Osteocyte (in vitro differentiated cells): ENCODE measurements at regions not wholly inside any gene's neighbourhood (a gene's known extent, or its start where the extent isn't known, plus 50 kb on each side); places are given as distances from the start of the nearest gene placed in this dataset.

ENCODE experiments used
- DNase-seq: peaks from one replicate; pipeline ENCODE4 v3.0.0; 2021; ENCODE audit warnings: mixed read lengths; ENCODE audit not compliant: unreplicated experiment; ENCODE audit errors: extremely low spot score
- H3K27ac Mint-ChIP-seq: one replicate; pipeline ENCODE4 v1.8.0; 2021; ENCODE audit warnings: mild to moderate bottlenecking, mixed read lengths; ENCODE audit not compliant: unreplicated experiment
- H3K27me3 Mint-ChIP-seq: one replicate; pipeline ENCODE4 v1.8.0; 2021; ENCODE audit warnings: mixed read lengths; ENCODE audit not compliant: unreplicated experiment
- H3K36me3 Mint-ChIP-seq: one replicate; pipeline ENCODE4 v1.8.0; 2021; ENCODE audit warnings: mixed read lengths; ENCODE audit not compliant: unreplicated experiment
- H3K4me1 Mint-ChIP-seq: one replicate; pipeline ENCODE4 v1.8.0; 2021; ENCODE audit warnings: mixed read lengths; ENCODE audit not compliant: unreplicated experiment
- H3K4me3 Mint-ChIP-seq: one replicate; pipeline ENCODE4 v1.8.0; 2021; ENCODE audit warnings: mild to moderate bottlenecking, moderate library complexity, mixed read lengths; ENCODE audit not compliant: unreplicated experiment
- H3K9me3 Mint-ChIP-seq: one replicate; pipeline ENCODE4 v1.8.0; 2021; ENCODE audit warnings: mixed read lengths; ENCODE audit not compliant: unreplicated experiment
- CTCF ChIP-seq: fragments of 200-600 bp; sonication (generic); IDR thresholded peaks from 2 replicates; pipeline ENCODE4 v1.5.0; 2021; ENCODE audit warnings: antibody characterized with exemption, mild to moderate bottlenecking, moderate library complexity

DNA sequence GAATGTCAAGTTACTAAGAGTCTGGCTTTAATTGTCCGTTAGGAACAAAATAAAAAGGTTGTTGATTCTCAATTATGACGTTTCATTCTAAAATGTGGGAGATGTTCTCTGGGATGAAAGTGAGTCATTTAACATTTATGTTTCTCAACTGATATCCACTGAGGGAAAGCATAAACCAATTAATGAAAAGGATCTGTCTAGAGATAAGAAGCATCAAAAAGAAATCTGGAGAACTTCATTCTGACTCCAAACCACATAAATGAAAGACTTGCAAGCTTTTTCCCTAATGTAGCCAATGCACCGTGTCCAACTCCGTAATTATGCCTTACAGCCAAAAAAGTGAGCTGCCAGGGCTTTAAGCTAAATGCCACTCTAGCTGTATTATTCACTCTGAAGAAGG is 654.2 kb downstream of the TLE1 start:
- no peaks in the 10 kb centered on the region for H3K9me3 Mint-ChIP-seq
- H3K27ac Mint-ChIP-seq: no peak overlapping the region
- H3K36me3 Mint-ChIP-seq: no peaks in the 10 kb centered on the region
- H3K4me1 Mint-ChIP-seq: peaks cover 23% of the 10 kb centered on the region
- no peak overlapping the region for H3K4me3 Mint-ChIP-seq
- no peak for DNase-seq
- TF ChIP-seq CTCF: no peak
- no peaks in the 10 kb centered on the region for H3K27me3 Mint-ChIP-seq

DNA sequence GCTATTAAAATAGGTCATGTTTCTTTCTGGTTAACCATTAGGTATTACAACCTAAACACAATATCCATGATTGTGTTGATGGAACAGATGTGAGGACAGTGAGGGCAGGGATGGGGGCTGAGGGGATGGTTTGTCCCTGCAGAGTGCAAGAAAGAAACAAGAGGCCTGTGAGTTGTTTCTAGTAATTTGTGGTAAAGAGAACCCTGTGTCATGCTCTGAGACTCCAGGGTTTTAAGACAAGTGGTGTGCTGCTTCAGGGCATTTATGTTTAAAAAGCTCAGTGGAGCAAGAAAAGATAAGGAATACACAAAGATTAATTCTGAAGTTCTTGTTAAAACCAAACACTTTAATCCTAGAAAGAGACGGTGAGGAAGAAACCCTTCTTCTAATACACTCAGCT is 656.5 kb downstream of the TLE1 start:
- H3K36me3 Mint-ChIP-seq: no peaks in the 10 kb centered on the region
- no peak overlapping the region for H3K4me3 Mint-ChIP-seq

GRCh38 chr9:81032030-81032572 is 657.2 kb downstream of the TLE1 start:
- Mint-ChIP-seq H3K27ac (peak overlapping the region; percentile 18), H3K27me3 (no peaks in the 10 kb centered on the region), H3K36me3 (no peaks in the 10 kb centered on the region), H3K4me1 (peaks cover 31% of the 10 kb centered on the region), H3K4me3 (no peak overlapping the region), H3K9me3 (no peaks in the 10 kb centered on the region)
- DNase-seq: no peak
- no peak for TF ChIP-seq CTCF

More for the DNA sequence above, 656.5 kb downstream of the TLE1 start:
- DNase-seq: no peak
- H3K4me1 Mint-ChIP-seq: peaks cover 31% of the 10 kb centered on the region
- TF ChIP-seq CTCF: no peak
- H3K27ac Mint-ChIP-seq: peak overlapping the region; percentile 21
- no peaks in the 10 kb centered on the region for H3K27me3 Mint-ChIP-seq
- H3K9me3 Mint-ChIP-seq: no peaks in the 10 kb centered on the region

GRCh38 chr9:81031422-81032029 is 657.8 kb downstream of the TLE1 start:
- DNase-seq: no peak
- H3K27me3 Mint-ChIP-seq: no peaks in the 10 kb centered on the region
- peak overlapping the region; percentile 18 for H3K27ac Mint-ChIP-seq
- no peak for TF ChIP-seq CTCF
- peaks cover 31% of the 10 kb centered on the region for H3K4me1 Mint-ChIP-seq
- H3K4me3 Mint-ChIP-seq: no peak overlapping the region
- no peaks in the 10 kb centered on the region for H3K36me3 Mint-ChIP-seq
- no peaks in the 10 kb centered on the region for H3K9me3 Mint-ChIP-seq

- TF ChIP-seq CTCF: no peak
- no peak overlapping the region for H3K27ac Mint-ChIP-seq
- no peaks in the 10 kb centered on the region for H3K27me3 Mint-ChIP-seq
- no peaks in the 10 kb centered on the region for H3K9me3 Mint-ChIP-seq
- H3K36me3 Mint-ChIP-seq: no peaks in the 10 kb centered on the region
- no peak overlapping the region for H3K4me3 Mint-ChIP-seq
- peaks cover 34% of the 10 kb centered on the region for H3K4me1 Mint-ChIP-seq
- DNase-seq: no peak
Measured at GRCh38 chr9:81030027-81030426, 659.3 kb downstream of the TLE1 start.
